ENCODE measurements at regions not wholly inside any gene's neighbourhood (a gene's known extent, or its start where the extent isn't known, plus 50 kb on each side); places are given as distances from the start of the nearest gene placed in this dataset.
"Not testable (repeated sequence)": the region's sequence is repeated elsewhere in the genome, so short reads cannot be mapped to it uniquely, and the experiment has no call there.

DNA sequence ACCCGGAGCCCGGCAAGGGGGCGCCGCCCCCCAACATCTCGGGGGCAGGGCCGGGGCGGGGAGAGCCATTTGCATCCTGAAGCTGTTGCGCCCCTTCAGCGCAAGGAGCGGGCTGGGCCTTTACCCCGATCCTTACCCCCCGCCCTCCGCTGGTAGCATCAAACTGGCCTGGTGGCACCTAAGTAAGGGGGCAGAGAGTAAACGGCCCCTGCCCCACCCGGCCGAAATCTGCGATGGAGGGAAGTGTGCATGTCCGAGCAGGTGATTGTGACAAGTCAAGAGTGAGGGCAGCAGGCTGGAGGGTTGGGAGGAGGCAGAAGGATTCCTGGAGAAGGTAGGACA, 101.2 kb downstream of the ESM1 start:
- no peak for DNase-seq (ENCODE audit: low read depth)

DNA sequence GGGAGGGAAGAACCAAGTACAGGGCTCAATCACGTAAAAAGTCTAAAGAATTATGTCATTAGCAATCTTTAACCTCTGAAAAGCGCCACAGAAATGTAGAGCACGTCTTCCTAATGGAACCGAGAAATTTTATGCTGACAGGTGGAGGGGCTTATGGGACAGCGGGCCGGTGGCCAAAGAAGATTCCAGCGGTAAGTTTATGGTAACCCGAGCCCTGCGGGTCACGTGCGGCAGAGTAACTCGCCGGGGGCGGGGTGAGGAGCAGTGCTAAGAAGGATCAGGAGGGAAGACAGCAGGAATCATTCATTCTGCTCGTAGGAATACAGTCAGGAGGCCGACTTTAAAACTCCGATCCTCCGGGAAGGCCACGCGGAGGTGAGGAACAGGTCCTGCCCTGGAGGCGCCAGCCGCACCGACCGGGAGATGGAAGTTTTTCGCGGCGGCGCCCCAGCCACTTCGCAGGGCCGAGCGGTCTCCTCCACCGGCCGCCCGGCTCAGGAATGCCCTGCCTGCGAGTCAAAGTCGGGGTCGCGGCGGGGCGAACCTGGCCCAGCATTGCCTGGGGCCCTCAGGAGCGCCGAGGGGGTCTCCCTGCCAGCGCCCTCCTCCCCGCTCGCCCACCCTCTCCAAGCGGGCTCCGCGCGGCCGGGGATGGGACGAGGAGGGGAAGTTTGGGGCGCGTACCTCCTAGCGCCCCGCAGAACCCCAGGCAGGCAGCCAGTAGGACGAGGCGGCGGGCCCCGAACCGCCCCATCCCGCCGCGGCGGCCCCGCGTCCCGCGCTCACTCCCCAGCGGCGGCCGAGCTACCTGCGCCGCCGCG, 101.8 kb downstream of the ESM1 start:
- peak; percentile 89 for DNase-seq (ENCODE audit: low read depth)

DNA sequence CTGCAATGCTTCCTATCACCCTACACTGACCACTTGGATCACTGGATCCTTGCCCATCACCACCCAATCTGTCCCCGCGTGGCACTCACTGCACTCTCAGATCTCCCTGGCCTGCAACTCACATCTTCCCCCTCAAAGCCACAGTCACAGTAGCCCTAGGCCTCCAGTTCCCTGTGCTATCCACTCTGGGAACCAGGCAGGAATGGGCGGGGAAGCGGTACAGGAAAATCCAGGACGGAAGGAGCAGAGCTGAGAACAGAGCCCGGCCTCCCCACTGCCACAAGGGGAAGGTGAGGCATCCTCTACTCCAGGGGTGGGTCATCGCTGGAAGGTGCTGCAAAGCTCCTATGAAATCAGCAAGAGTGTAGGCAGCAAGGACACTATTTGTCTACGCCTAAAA, 102.6 kb downstream of the ESM1 start:
- DNase-seq (ENCODE audit: low read depth), result no peak

DNA sequence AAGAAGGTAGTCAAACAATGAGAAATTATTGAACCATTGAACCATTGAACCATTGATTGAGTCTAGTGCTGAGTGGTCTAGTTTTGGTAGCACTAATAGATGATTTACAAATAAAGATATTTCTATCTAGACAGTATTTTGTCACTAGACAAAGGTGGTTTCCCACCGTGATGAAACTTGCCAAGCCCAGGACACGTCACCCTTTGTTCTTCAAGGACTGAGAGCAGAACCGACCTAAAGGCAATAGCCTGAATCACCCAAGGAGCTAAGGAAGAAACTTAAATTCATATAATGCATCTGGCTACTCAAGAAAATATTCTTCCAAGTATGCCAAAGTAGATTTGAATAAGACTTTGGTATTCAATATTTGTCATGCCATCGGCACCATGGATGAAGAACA, 103.3 kb downstream of the ESM1 start:
- DNase-seq (ENCODE audit: low read depth), result no peak

DNA sequence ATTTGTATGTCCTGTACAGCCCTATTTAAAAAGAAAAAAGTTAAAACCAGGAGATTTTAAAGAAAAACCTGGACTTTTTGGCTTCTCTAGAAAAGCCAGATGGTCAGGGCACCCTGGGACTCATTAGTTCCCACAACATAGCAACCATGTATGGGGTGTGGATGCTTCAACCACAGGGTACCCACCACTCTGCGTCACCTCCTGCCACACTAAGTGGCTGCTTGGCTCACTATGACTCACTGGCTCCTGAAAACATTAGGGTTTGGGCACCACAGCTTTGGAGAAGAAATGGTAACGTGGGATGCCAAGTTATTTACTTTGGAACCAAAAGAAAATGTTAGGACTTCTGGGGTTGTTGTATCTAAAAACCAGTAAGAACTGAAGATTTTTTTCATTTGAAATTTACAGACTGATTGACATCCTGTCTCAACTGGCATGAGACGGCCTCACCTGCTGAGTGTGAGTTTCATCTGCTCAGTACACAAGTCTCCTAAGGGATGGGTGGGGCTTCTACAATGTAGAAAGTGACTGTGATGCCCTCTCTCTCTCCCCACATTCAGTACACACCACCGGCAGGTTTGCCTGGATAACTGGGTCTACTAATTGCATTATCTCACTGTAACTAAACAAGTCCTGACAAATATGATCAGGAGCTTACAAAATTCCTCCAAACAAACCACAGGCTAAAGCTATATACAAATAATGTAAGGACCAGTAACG, 103.9 kb downstream of the ESM1 start:
- DNase-seq (ENCODE audit: low read depth), result peak; percentile 96

DNA sequence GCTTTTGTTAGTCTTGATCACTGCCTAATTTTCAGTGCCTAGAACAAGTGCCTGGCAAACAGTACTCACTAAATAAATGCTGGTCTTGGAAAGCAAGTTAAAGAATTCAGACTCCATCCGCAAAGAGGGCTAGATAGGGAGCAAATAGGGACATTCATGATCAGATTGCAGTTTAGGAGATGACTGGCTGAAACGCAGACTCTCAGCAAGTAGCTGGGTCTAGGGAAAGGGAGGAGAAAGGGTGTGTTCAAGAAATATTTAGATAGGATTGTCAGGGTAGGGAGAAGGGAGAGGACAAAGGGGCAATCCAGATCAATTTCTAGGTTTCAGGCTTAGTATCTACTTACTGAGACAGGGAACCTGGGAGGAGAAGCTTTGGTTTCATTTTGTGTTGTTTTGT, 108.4 kb downstream of the ESM1 start:
- no peak for DNase-seq (ENCODE audit: low read depth)

DNA sequence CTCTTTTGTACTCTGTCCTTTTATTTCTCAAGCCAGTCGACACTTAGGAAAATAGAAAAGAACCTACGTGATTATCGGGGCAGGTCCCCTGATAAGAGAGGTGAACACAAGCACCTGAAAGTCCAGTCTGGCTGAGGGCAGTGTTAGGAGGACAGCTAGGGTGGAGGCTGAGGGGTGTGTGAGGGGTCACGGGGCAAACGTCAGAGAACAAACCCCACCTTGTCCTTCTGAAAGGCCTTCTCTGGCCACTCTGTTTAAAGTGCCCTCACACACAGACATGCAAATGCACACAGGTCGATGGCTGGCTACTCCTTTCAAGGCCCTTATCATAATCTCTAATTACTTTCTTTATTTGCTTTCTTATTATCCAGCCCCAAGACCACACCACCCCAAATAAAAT, 108.8 kb downstream of the ESM1 start:
- DNase-seq (ENCODE audit: low read depth), result no peak

DNA sequence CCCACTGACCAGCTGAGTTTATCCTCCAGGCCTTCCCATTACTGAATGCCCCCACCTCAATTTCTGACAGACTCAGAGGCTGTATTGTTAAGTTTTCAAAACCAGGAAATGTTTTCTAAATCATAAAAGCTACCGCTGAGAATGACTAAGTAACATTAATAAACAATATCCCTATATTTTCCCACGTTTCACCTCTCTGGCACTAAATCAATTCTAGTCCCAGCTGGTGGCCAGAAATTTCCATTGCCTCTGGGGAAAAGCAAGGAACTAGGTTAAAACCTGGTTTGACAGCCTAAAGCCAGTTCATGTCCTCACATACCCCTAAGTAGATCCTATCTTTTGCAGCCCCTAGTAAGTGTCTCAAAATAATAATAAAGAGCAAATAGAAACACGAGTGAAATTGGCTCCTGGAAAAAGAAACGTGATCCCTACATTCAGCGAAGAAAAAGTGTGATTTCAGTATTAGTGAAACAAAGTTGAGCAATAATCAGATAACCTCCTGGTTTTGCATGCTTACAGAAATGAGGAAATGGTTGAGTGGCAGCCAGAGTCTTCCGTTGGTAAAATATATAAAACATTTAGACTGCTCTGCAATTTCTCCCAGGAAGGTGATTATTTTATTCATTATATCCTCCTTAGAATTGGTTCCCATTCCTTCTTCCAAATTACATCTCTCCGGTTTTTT, 110.9 kb downstream of the ESM1 start:
- no peak for DNase-seq (ENCODE audit: low read depth)

DNA sequence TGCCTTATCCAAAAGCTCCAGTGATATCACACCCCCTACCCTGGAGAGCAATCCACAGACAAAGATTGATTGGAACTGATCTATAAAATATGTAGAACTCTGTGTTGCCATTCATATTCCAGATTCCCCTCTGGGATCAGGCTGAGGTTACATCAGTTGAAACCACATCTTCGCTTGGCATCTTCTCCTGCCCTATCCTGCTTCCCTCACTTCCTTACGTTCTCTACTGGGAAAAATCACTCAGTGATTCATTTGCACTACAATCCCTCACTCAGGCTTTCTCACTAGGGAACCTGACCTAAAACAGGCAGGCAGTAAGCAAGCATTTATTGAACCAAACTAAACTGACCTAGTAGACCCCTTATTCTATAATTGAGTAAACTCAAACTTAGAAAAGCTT, 111.7 kb downstream of the ESM1 start:
- DNase-seq (ENCODE audit: low read depth), result peak; percentile 58

DNA sequence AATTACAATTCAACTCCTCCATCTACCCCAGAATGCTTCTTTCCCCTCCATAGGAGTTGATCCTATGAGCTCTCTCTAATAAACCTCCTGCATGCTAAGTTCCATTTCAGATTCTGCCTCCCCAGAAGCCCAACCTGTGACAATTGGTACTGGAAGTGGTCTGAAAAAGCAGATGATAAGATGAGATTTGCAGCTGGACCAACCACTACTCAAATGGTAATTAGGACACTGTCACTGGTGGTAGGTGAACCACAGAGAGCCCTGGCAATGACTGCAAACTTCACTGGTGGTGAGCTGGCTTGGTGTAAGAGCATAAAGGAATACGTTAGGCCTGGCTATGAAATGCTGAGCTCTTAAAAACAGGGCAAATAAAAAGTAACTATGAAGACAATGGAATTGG, 112.6 kb downstream of the ESM1 start:
- DNase-seq (ENCODE audit: low read depth), result no peak

DNA sequence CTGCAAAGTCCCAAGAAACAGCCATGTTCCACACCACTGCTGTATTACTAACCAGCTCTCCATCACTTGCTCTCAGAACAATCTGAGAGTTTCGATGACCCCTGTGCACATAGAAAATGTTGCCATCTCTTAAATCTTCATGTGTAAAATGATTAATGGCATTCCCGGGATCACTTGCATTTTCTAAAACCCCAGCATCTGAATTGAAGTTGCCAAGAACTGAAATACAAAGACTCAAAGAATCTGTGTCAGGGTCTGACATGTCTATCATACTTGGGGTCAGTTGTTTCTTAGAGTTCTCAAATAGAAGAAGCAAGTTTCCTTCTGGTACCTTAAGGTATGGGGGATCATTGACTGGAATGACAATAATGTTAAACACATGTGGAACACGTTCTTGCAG, 115.1 kb downstream of the ESM1 start:
- no peak for DNase-seq (ENCODE audit: low read depth)

DNA sequence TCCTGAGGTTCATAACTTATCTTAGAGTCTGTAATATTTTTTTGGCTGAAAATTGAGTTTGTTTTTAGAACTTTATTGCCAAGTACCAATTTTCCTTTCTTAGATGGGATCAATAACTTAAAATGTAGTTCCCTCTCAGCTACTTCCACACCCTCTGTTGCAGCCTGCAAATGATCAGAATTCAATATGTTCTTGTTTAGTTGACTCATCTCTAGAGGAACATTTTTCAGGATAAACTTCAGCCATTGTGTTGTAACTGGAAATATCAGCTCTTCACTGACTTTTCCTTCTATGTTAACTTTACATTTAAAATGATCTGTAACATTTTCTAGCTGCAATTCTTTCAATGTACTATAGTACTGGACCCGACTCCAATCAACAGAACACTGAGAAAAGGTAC, 115.7 kb downstream of the ESM1 start:
- no peak for DNase-seq (ENCODE audit: low read depth)

DNA sequence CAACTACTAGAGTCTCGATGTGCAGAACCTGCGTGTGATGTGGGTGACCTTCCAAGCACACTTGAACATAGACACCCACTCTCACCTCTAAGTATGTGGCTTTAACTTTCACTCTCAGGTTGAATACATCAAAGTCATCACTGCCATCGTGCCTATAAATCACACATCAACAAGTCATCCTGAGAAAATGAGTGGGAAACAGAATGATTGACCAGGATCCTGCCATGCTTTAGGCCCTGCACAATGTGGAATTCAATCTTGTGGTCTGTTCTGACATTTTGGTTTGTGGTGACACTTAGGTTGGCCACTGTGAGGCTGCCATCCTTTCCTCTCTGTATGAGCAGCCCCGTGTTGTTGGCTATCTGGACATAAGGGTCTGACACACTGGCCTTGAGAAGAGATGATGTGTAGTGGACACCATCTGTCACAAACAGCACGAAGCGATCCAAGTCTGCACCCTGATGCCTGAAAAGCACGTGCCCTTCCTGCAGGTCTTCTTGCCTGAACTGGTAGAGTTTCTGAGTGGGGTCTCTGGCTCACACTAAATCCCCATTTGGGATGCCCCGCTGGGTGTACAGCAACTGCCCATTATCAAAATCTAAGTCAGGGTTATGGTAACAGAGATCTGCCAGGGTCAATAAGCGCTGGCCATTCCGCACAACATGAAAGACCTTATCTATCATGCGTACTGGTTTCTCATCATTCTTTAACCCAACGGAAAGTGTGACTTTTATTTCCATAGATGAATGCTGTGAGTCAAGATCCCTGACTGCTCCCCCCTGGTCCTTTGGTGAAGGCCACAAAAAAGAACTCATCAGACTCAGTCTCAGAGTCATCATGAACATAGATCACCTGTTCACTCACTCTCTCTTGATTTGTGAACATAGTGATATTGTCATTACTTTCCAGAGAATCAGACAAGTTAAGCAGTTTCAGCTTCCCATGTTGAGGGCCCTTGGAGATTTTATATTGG, 116.6 kb downstream of the ESM1 start:
- no peak for DNase-seq (ENCODE audit: low read depth)

DNA sequence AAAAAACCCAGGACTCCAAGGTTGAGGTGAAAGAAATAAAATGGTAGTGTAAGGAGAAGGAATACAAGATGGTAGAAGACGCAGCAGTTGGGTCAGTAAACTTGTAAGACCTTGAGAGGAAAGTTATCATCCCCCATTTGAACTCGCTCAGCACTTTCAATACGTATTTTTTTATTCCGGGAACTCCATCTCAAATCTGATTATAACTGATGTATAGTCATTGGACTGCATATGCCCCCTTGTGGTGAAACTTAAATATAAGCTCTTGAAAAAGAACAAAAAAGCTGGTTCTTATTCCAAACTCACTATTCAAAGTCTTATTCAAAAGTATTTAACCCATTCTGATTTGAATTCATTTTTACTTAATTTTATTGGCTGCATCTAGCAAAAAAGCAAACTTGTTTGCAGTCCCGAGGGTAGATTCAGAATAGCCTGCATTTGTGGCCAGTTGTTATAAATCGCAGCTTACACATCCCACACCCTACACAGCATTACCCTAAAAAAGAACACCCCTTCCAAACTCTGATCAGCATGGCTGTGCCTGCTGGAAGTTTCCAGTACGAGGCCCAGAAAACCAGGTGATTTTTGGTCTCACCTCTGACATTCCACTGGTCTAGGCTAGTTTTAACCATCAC, 118.0 kb downstream of the ESM1 start:
- DNase-seq (ENCODE audit: low read depth), result peak; percentile 71

DNA sequence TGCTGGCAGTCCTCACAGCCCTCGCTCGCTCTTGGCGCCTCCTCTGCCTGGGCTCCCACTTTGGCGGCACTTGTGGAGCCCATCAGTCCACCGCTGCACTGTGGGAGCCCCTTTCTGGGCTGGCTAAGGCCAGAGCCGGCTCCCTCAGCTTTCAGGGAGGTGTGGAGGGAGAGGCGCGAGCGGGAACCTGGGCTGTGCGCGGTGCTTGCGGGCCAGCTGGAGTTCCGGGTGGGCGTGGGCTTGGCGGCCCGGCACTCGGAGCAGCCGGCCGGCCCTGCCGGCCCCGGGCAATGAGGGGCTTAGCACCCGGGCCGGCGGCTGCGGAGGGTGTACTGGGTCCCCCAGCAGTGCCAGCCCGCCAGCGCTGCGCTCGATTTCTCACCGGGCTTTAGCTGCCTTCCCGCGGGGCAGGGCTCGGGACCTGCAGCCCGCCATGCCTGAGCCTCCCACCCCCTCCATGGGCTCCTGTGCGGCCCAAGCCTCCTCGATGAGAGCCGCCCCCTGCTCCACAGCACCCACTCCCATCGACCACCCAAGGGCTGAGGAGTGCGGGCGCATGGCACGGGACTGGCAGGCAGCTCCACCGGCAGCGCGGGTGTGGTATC, 120.4 kb downstream of the ESM1 start:
- not testable (repeated sequence) for DNase-seq (ENCODE audit: low read depth)

DNA sequence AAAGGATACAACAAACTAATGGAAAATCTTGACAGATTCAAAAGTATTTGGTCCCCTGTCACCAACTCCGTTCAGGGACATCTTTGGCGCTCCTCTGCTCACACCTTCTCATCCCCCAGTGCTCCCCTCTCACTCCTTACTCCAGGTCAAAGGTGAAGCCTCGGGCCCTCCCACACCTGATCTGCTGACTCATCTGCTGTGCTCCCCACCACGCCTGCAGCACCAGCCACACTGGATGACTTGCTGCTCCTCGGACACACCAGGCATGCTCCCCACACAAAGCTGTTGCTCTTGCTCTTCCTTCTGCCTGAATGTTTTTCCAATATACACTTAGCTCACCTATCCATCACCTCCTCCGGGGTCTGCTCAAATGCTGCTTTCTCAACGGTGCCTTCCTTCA, 123.4 kb downstream of the ESM1 start:
- no peak for DNase-seq (ENCODE audit: low read depth)

DNA sequence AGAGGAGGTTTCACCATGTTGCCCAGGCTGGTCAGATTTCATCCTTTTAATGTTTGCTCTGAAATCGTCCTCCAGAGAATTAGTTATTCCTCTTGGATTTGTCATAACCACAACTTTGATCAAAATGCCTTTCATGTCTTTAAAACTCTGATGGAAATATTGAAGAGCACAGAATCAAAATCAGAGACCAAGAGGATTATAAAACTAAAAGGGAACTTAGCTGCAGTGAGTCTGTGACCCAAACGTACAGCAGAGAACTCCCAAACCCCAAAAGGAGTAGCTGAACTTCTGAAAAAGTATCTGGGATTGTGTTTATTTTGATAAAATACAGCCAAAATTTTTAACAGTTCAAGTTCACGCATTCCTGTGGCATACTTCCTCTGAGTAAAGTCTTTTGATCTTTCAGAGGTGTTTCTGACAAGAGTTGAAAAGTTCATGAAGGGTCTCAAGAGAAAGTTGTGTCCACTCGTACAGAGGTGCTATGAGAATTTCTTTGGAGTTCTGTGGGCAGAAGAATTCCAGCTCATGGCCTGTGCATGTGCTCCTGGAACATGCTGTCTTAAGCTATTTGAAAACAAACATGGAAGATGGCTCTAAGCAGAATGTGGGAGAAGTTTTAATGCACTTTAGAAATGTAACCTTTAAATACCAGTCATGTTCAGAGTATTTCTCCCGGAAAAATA, 124.0 kb downstream of the ESM1 start:
- DNase-seq (ENCODE audit: low read depth), result peak; percentile 80

DNA sequence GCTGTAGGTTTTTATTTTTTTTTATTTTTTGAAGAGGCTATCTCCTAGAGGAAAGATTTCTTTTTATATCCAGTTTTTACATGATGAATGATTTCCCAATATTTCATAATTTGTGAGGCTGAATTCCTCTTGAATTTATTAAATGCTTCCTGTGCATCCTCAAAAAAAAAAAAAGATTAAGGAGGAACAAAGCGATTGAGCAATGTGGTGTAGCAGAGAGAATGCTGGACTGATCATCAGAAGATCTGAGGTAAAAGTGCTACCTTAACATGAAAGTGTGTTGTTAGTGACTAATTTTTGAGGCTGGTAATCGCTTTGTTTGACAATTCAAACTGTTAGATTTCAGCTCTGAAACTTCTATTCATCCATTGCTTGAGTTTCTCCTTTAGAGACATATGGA, 125.1 kb downstream of the ESM1 start:
- peak; percentile 64 for DNase-seq (ENCODE audit: low read depth)

DNA sequence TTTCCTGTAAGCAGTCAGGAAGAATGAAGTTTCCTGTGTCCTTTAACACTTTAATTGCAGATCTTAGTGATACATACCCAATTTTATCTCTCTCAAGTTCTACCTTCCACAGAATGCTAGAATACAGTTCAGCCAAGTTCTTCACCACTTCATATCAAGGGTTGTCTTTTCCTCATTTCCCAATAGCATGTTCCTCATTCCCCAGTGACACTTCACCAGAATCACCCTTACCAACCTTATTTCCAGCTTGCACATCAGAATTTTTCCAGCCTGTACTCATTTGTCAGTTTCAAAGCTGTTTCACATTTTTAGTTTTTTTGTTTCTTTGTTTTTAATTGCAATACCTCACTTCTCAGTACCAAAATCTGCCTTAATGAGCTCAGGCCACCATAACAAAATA, 126.1 kb downstream of the ESM1 start:
- no peak for DNase-seq (ENCODE audit: low read depth)

Data from LHCN-M2 (cell line).